ENCODE measurements at regions not wholly inside any gene's neighbourhood (a gene's known extent, or its start where the extent isn't known, plus 50 kb on each side); places are given as distances from the start of the nearest gene placed in this dataset.

- ChIA-PET CTCF (no interaction called here), POLR2A (no interaction called here)
- H3K27ac ChIP-seq (ENCODE audit: extremely low read depth, low read depth, low read length), result no peak overlapping the region
- H3K4me1 ChIP-seq (ENCODE audit: control insufficient read depth, insufficient read depth, low read length), result no peaks in the 10 kb centered on the region
- H3K9me3 ChIP-seq (ENCODE audit: control insufficient read depth, insufficient read depth, low read depth, low read length), result no peaks in the 10 kb centered on the region
- H3K4me3 ChIP-seq (ENCODE audit: low read depth, low read length), result no peak overlapping the region
- H3K36me3 ChIP-seq (ENCODE audit: control insufficient read depth in 2 of 2, insufficient read depth in 1 of 2, low read length in 2 of 2), result no peaks in the 10 kb centered on the region
- TF ChIP-seq ZNF747 (tag by site-specific recombination; IDR thresholded peaks at IDR 0.05) (no peak), ZNF354C (tag by site-specific recombination; IDR thresholded peaks at IDR 0.05; ENCODE audit: borderline replicate concordance, low read depth) (no peak), ZNF174 (tag by site-specific recombination; IDR thresholded peaks at IDR 0.05) (no peak), ZNF239 (tag by site-specific recombination; IDR thresholded peaks at IDR 0.05) (no peak), MZF1 (tag by site-specific recombination; IDR thresholded peaks at IDR 0.05; ENCODE audit: borderline replicate concordance) (no peak), ZNF596 (tag by site-specific recombination; IDR thresholded peaks at IDR 0.05) (no peak), ZNF175 (tag by site-specific recombination; IDR thresholded peaks at IDR 0.05) (no peak), SP3 (tag by site-specific recombination; IDR thresholded peaks at IDR 0.05) (no peak), OSR2 (tag by site-specific recombination; IDR thresholded peaks at IDR 0.05) (no peak), ZNF660 (tag by site-specific recombination; IDR thresholded peaks at IDR 0.05) (no peak), ZBTB1 (tag by site-specific recombination; IDR thresholded peaks at IDR 0.05) (no peak), SETDB1 (IDR thresholded peaks at IDR 0.05; ENCODE audit: insufficient read length, low read length) (no peak), ZNF514 (tag by site-specific recombination; IDR thresholded peaks at IDR 0.05) (no peak)
- TF ChIP-seq, protein P1, sequence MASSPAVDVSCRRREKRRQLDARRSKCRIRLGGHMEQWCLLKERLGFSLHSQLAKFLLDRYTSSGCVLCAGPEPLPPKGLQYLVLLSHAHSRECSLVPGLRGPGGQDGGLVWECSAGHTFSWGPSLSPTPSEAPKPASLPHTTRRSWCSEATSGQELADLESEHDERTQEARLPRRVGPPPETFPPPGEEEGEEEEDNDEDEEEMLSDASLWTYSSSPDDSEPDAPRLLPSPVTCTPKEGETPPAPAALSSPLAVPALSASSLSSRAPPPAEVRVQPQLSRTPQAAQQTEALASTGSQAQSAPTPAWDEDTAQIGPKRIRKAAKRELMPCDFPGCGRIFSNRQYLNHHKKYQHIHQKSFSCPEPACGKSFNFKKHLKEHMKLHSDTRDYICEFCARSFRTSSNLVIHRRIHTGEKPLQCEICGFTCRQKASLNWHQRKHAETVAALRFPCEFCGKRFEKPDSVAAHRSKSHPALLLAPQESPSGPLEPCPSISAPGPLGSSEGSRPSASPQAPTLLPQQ (tag by site-specific recombination; IDR thresholded peaks at IDR 0.05), result no peak
Observed at GRCh38 chr4:11179796-11180195, 248.9 kb downstream of the HS3ST1 start.

DNA sequence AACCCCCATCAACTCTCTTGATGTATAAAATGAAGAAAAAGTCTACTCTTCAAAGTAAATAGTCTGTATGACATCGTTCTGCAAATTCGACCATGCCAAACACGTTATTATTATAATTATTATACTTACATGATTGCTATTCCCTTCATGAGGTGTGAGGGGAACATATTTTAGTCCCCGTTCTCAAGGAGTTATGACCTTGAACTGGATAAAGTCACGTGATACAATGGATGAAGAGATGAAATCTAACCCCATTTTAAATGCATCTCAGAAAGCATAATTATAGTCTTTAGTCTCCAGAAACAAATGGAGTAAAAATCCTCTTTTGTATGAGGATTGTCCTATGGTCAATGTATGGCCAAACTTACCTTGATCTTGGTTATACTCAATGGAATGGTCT lies 250.3 kb downstream of the HS3ST1 start:
- Histone ChIP-seq H3K4me1 (ENCODE audit: control insufficient read depth, insufficient read depth, low read length) (no peaks in the 10 kb centered on the region), H3K36me3 (ENCODE audit: control insufficient read depth in 2 of 2, insufficient read depth in 1 of 2, low read length in 2 of 2) (no peaks in the 10 kb centered on the region), H3K27ac (ENCODE audit: extremely low read depth, low read depth, low read length) (no peak overlapping the region), H3K9me3 (ENCODE audit: control insufficient read depth, insufficient read depth, low read depth, low read length) (no peaks in the 10 kb centered on the region), H3K4me3 (ENCODE audit: low read depth, low read length) (no peak overlapping the region)
- CTCF ChIA-PET, result no interaction called here
- POLR2A ChIA-PET, result no interaction called here
- TF ChIP-seq ZBTB1 (tag by site-specific recombination; IDR thresholded peaks at IDR 0.05) (no peak), EGR2 (tag by site-specific recombination; IDR thresholded peaks at IDR 0.05; ENCODE audit: low read depth) (no peak), ZNF311 (tag by site-specific recombination; IDR thresholded peaks at IDR 0.05; ENCODE audit: borderline replicate concordance) (no peak), RBAK (tag by site-specific recombination; IDR thresholded peaks at IDR 0.05) (no peak)

DNA sequence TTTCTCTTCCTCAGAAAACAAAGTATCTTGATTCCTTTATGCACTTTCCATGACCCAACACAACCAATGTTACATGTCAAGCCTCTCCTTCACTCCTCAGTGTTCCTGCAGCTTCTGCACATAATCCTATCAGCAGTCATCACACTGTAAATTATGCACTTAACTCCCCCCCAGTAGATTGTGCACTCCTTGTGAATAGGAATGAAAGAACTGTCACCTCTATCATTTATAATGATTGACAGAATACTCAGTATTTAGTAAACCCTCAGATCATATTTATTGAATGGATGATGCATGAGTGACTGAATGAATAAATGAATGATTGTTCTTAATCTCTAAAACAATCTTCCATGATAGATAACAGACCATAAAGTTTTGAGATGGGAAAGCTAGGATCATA lies 253.3 kb downstream of the HS3ST1 start:
- Histone ChIP-seq H3K27ac (ENCODE audit: extremely low read depth, low read depth, low read length) (no peak overlapping the region), H3K9me3 (ENCODE audit: control insufficient read depth, insufficient read depth, low read depth, low read length) (no peaks in the 10 kb centered on the region), H3K4me3 (ENCODE audit: low read depth, low read length) (no peak overlapping the region), H3K36me3 (ENCODE audit: control insufficient read depth in 2 of 2, insufficient read depth in 1 of 2, low read length in 2 of 2) (no peaks in the 10 kb centered on the region), H3K4me1 (ENCODE audit: control insufficient read depth, insufficient read depth, low read length) (no peaks in the 10 kb centered on the region)
- ChIA-PET CTCF (interaction anchor here (1.8 kb wide), 1 partner anchor 9 kb away, joined by 4 read pairs; no protein-coding TSS in a partner anchor), POLR2A (no interaction called here)
- no peak for TF ChIP-seq GLIS2 (tag by site-specific recombination; IDR thresholded peaks at IDR 0.05)

DNA sequence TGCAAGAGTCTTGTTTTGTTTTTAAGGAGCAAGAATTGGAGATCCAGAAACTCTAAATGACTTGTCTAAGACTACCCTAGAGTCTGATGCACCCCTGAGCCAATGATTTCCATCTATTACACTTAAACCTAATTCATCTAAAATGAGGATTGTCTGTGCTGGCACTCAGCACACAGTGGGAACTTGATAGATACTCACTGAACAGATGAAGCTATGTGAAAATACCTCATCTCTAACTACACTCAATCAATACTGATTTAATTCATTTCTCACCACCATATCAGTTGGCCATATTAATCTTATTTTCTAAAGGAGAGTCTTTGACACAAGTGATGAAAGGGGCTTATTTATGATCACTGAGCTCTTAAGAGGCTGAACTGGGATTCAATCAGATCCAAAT lies 262.1 kb downstream of the HS3ST1 start:
- Histone ChIP-seq H3K4me1 (ENCODE audit: control insufficient read depth, insufficient read depth, low read length) (no peaks in the 10 kb centered on the region), H3K9me3 (ENCODE audit: control insufficient read depth, insufficient read depth, low read depth, low read length) (no peaks in the 10 kb centered on the region), H3K36me3 (ENCODE audit: control insufficient read depth in 2 of 2, insufficient read depth in 1 of 2, low read length in 2 of 2) (no peaks in the 10 kb centered on the region), H3K4me3 (ENCODE audit: low read depth, low read length) (no peak overlapping the region), H3K27ac (ENCODE audit: extremely low read depth, low read depth, low read length) (no peak overlapping the region)
- POLR2A ChIA-PET, result no interaction called here
- CTCF ChIA-PET, result no interaction called here
- no peak for TF ChIP-seq ZNF114 (tag by site-specific recombination; IDR thresholded peaks at IDR 0.05)
- TF ChIP-seq ZNF23 (tag by site-specific recombination; IDR thresholded peaks at IDR 0.05; ENCODE audit: borderline replicate concordance), result no peak
- TF ChIP-seq, protein P2, sequence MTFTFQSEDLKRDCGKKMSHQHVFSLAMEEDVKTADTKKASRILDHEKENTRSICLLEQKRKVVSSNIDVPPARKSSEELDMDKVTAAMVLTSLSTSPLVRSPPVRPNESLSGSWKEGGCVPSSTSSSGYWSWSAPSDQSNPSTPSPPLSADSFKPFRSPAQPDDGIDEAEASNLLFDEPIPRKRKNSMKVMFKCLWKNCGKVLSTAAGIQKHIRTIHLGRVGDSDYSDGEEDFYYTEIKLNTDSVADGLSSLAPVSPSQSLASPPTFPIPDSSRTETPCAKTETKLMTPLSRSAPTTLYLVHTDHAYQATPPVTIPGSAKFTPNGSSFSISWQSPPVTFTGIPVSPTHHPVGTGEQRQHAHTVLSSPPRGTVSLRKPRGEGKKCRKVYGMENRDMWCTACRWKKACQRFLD (tag by site-specific recombination; IDR thresholded peaks at IDR 0.05), result no peak
- TF ChIP-seq, protein P3, sequence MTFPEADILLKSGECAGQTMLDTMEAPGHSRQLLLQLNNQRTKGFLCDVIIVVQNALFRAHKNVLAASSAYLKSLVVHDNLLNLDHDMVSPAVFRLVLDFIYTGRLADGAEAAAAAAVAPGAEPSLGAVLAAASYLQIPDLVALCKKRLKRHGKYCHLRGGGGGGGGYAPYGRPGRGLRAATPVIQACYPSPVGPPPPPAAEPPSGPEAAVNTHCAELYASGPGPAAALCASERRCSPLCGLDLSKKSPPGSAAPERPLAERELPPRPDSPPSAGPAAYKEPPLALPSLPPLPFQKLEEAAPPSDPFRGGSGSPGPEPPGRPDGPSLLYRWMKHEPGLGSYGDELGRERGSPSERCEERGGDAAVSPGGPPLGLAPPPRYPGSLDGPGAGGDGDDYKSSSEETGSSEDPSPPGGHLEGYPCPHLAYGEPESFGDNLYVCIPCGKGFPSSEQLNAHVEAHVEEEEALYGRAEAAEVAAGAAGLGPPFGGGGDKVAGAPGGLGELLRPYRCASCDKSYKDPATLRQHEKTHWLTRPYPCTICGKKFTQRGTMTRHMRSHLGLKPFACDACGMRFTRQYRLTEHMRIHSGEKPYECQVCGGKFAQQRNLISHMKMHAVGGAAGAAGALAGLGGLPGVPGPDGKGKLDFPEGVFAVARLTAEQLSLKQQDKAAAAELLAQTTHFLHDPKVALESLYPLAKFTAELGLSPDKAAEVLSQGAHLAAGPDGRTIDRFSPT (tag by site-specific recombination; IDR thresholded peaks at IDR 0.05), result no peak
- TF ChIP-seq ZNF521 (tag by site-specific recombination; IDR thresholded peaks at IDR 0.05), result no peak
- TF ChIP-seq ZBTB8A (tag by site-specific recombination; IDR thresholded peaks at IDR 0.05), result no peak
- no peak for TF ChIP-seq ZNF174 (tag by site-specific recombination; IDR thresholded peaks at IDR 0.05)
- no peak for TF ChIP-seq ZNF473 (tag by site-specific recombination; IDR thresholded peaks at IDR 0.05)
- no peak for TF ChIP-seq ZNF2 (tag by site-specific recombination; IDR thresholded peaks at IDR 0.05)
